Activated T-helper 1 cell treated with anti-CD3 and anti-CD28 coated beads, Interleukin-12 subunit alpha, Interleukin-12 subunit beta, Interleukin-2, Interleukin-4 antibody, amounts not matched to agents 30 ng/mL and 10 ng/mL and 1 ng/mL, durations not matched to agents 14 hours and 24 hours and 36 hours (primary cell): ENCODE measurements at regions not wholly inside any gene's neighbourhood (a gene's known extent, or its start where the extent isn't known, plus 50 kb on each side); places are given as distances from the start of the nearest gene placed in this dataset.

ENCODE experiments used
- DNase-seq: peaks from one replicate; pipeline ENCODE4 v3.0.0; 2021; ENCODE audit warnings: low spot score
- H3K27ac Mint-ChIP-seq: one replicate; pipeline ENCODE4 v1.8.0; 2021; ENCODE audit warnings: mild to moderate bottlenecking, mixed read lengths
- H3K27me3 Mint-ChIP-seq: one replicate; pipeline ENCODE4 v1.8.0; 2022; ENCODE audit warnings: mild to moderate bottlenecking, moderate library complexity, mixed read lengths; ENCODE audit not compliant: insufficient read depth
- H3K36me3 Mint-ChIP-seq: one replicate; pipeline ENCODE4 v1.8.0; 2021; ENCODE audit warnings: low read depth, mixed read lengths
- H3K4me1 Mint-ChIP-seq: one replicate; pipeline ENCODE4 v1.8.0; 2021; ENCODE audit warnings: low read depth, mixed read lengths
- H3K4me3 Mint-ChIP-seq: one replicate; pipeline ENCODE4 v1.8.0; 2021; ENCODE audit warnings: mild to moderate bottlenecking, moderate library complexity, mixed read lengths
- H3K9me3 Mint-ChIP-seq: one replicate; pipeline ENCODE4 v1.8.0; 2021; ENCODE audit warnings: mixed read lengths
- intact Hi-C: fragments of 100-400 bp; cut with micrococcal nuclease; formaldehyde crosslinking; loops from one replicate; pipeline ENCODE4 v1.15.1; 2024

DNA sequence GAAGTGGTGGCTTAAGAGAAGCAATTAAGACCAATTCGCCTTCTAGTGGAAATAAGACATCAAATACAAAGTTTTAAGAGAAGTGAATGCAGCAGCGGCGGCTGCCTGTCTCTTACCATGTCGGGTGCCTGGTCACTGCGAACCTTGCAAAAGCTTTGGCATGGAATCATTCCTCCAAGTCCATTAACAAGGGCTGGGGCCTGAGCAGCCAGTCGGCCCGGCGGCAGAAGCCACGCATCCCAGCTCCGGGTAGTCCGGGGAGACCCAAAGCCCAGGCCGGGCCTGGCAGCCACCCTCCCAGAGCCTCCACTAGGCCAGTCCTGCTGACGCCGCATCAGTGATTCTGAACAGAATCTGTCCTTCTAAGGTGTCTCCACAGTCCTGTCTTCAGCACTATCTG, 321.0 kb downstream of the TMEM121 start:
- H3K27me3 Mint-ChIP-seq, result peaks cover 2% of the 10 kb centered on the region
- H3K4me1 Mint-ChIP-seq, result no peaks in the 10 kb centered on the region
- intact Hi-C loops, result no loop called here
- H3K9me3 Mint-ChIP-seq, result no peaks in the 10 kb centered on the region
- no peaks in the 10 kb centered on the region for H3K36me3 Mint-ChIP-seq
- DNase-seq, result no peak
- no peak overlapping the region for H3K27ac Mint-ChIP-seq
- no peak overlapping the region for H3K4me3 Mint-ChIP-seq

DNA sequence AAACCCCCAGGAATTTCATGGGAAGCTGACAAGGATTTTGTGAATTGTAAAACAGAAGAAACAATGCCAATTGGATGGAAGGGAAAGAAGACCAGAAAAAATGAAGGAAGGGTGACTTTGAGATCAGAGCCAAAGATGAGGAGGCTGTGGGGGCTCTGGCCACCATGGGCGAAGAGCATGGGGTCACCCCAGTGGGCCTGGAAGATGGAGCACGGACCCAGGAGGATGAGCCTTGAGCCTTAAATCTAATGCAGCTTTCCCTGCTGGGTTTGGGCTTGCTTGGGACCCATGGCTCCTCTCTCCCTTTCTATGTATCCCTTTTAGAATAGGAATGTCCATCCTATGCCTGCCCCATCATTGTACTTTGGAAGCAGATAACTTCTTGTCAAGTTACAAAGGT, 322.2 kb downstream of the TMEM121 start:
- Mint-ChIP-seq H3K27me3 (no peaks in the 10 kb centered on the region), H3K9me3 (no peaks in the 10 kb centered on the region), H3K4me1 (no peaks in the 10 kb centered on the region), H3K4me3 (no peak overlapping the region), H3K36me3 (peaks cover 2% of the 10 kb centered on the region), H3K27ac (peak overlapping the region; percentile 19)
- DNase-seq, result no peak
- intact Hi-C loops, result no loop called here

DNA sequence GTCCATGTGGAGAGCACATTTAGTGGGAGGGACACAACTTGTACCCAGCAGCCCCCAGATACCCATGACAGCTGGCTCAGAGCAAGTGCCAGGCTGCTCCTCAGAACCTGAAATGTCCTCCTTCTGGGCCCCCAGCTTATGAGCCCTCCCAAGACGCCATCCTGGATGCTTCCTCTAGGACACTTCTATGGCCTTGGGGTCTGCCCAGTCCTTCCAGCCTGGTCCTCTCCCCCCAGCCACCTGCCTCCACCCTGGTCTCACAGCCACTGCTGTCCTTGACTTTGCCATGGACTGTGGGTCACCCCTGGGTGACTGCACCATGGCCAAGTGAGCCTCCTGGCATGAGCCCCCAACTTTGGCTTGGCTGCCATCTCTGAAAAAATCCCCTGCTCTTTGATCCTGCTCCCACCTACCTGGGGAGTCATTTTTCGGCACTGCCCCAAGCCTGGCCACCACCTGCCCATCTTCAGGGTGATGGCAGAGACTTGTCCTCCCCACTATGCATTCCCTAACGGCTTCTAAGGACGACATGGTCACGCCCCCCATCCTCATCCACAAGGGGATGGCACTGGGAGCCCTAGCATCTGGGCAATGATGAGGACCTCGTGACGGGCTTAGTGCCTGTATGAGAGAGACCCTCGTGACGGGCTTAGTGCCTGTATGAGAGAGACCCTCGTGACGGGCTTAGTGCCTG, 323.7 kb downstream of the TMEM121 start:
- intact Hi-C loops, result no loop called here
- Mint-ChIP-seq H3K27me3 (no peaks in the 10 kb centered on the region), H3K4me1 (no peaks in the 10 kb centered on the region), H3K36me3 (peaks cover 7% of the 10 kb centered on the region), H3K27ac (no peak overlapping the region), H3K4me3 (no peak overlapping the region), H3K9me3 (no peaks in the 10 kb centered on the region)
- DNase-seq, result no peak

DNA sequence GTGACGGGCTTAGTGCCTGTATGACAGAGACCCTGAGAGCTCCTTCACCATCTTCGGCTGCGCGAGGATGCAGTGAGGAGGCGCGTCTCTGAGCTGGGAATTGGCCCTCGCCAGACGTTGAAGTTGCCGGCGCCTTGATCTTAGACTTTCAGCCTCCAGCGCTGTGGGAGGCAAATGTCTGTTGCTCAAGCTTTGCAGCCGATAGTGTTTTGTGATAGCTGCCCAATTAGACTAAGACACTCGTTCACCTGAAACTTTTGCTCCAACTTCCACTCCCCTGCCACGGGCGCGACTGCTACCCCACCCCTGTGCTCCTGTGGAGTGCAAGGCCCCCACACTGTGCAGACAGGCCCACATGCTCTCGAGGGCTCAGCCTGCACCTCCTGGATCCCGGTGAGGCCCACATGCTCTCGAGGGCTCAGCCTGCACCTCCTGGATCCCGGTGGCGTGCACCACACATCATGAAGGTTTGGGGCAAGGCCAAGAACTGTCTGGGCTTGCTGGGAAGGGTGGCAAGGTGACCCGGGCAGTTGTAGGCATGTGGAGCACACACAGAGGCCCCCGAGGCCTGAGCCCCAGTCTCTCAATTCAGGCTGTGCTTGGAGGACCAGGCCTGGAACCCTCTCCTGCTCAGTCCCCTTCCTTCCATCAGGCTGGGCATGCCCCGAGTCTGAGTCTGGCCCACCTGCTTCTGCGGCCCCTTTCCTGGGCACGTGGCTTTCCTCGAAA, 324.6 kb downstream of the TMEM121 start:
- Mint-ChIP-seq H3K27ac (no peak overlapping the region), H3K9me3 (no peaks in the 10 kb centered on the region), H3K4me1 (no peaks in the 10 kb centered on the region), H3K36me3 (peaks cover 7% of the 10 kb centered on the region), H3K4me3 (no peak overlapping the region), H3K27me3 (no peaks in the 10 kb centered on the region)
- DNase-seq, result no peak
- intact Hi-C loops, result no loop called here

DNA sequence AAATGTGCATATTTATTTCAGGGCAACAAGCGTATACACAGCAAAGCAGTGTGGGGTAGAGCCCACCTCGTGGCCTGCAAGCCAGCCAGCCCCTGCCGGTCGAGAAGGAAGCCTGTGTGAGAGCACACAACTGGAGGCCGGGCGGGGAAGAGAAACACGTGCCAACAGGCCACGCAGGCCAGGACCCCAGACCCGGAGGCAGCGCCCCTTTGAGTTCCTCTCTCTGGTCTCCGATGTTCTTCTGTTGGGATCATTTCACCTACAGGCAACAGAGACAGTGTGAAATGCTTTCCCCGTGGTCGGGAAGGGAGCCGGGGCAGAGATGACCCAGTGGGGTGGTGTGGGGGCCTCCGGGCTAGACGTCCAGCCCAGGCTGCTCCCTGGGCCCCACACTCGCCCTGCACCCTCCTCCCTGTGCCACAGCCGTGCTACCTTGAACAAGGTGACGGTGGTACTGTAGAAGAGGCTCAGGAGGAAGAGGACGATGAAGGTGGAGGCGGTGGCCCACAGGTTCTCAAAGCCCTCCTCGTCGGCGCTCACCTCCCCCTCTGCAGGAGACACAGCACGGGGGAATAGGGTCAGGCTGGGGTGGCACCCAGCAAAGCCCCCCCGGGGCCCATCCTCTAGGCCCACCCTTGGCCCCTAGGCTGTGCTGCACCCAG, 325.5 kb downstream of the TMEM121 start:
- Mint-ChIP-seq H3K36me3 (peaks cover 7% of the 10 kb centered on the region), H3K9me3 (no peaks in the 10 kb centered on the region), H3K4me1 (peaks cover 5% of the 10 kb centered on the region), H3K27ac (no peak overlapping the region), H3K4me3 (no peak overlapping the region), H3K27me3 (no peaks in the 10 kb centered on the region)
- intact Hi-C loops, result no loop called here
- DNase-seq, result no peak

DNA sequence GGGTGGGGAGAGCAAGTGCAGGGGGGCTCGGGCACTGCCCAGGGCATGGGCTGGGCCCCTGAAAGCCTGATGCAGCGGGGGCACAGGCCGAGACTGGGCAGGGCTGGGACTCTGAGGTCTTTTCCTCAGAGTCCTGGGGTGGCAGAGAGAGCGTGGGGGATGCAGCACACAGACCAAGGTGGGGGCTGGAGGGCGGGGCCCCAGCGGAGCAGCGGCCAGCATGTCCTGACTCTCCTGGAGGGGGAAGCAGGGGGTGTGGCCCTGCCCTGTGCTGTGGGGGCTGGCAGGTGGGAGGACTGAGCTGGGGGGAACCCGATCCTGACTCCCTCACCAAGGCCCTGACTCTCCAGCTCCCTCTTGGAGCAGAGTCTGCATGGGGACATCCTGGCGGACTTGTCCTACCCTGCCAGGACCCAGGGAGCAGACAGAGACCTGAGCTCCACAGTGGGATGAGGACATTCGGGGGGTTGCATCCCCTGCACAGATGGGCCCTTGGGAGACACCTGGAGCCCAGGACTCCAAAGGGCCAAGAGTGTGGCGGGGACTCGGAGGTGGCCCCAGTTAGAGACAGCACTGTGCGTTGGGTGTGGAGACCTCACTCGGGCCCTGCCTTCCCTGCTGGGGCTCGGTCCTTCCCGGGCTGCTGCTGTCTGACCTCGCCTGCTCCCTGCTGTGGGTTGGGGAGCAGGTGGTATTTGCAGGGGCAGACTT, 326.1 kb downstream of the TMEM121 start:
- Mint-ChIP-seq H3K27me3 (no peaks in the 10 kb centered on the region), H3K27ac (no peak overlapping the region), H3K4me3 (no peak overlapping the region), H3K9me3 (no peaks in the 10 kb centered on the region), H3K4me1 (peaks cover 6% of the 10 kb centered on the region), H3K36me3 (peaks cover 7% of the 10 kb centered on the region)
- DNase-seq, result no peak
- intact Hi-C loops, result no loop called here

DNA sequence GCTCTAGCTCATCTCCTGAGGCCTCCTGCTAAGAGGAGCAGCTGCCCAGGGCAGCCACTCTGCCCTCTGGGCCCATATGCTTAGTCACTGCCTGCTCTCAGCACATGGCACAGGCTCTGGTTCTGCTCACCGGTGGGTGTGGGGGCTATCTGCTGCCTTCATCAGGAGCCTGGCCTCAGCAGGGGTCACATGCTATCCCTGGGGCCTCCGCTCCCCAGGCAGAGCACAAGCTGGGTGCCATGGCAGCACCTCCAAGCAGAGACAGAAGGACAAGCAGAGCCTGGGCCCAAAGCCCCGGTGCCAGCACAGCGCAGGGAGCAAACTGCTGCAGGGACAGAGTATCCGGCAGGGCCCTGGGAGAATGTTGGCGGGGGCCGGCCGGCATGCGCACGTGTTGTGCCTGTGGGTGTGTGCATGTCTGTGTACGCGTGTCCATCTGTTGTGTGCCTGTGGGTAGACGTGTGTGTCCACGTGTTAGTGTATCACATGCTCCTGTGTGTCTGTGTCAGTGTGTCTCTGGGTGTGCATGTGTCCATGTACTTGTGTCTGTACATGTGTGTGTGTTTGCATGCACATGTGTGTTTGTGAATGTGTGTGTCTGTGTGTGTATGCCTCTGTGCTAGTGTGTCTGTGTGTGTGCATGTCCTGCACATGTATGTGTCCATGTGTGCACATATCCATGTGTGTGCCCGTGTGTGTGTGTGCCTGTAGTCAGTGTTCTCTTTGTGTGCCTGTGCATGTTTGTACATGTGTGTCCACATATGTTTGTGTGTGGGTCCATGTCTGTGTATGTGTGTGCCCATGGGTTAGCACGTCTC, 326.9 kb downstream of the TMEM121 start:
- no peak for DNase-seq
- H3K4me3 Mint-ChIP-seq, result no peak overlapping the region
- H3K9me3 Mint-ChIP-seq, result no peaks in the 10 kb centered on the region
- intact Hi-C loops, result no loop called here
- H3K27me3 Mint-ChIP-seq, result no peaks in the 10 kb centered on the region
- H3K4me1 Mint-ChIP-seq, result peaks cover 7% of the 10 kb centered on the region
- peaks cover 7% of the 10 kb centered on the region for H3K36me3 Mint-ChIP-seq
- no peak overlapping the region for H3K27ac Mint-ChIP-seq

DNA sequence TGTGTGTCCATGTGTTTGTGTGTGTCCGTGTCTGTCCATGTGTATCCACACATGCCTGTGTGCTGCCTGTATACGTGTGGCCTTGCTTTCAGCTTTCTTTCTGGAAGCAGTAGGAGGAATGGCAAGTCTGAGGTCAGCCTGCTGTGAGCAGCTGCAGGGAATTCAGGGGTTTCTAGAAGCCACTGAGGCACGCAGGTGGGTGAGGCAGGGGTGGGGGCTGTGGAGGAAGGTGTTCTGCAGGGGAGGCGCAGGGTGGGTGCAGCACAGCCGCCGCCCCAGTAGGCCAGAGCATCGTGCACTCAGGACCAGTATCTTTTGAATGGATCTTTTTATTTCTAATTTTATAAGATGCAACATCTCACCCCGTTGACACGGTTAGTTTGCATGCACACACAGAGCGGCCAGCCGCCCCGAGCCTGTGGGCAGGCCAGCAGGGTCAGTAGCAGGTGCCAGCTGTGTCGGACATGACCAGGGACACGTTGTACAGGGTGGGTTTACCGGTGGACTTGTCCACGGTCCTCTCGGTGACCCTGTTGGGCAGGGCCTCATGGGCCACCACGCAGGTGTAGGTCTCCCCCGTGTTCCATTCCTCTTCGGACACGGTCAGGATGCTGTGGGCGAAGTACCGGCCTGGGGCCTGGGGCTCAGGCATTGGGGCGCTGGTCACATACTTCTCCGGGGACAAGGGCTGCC, 327.7 kb downstream of the TMEM121 start:
- DNase-seq, result no peak
- H3K36me3 Mint-ChIP-seq, result peaks cover 7% of the 10 kb centered on the region
- H3K27ac Mint-ChIP-seq, result no peak overlapping the region

DNA sequence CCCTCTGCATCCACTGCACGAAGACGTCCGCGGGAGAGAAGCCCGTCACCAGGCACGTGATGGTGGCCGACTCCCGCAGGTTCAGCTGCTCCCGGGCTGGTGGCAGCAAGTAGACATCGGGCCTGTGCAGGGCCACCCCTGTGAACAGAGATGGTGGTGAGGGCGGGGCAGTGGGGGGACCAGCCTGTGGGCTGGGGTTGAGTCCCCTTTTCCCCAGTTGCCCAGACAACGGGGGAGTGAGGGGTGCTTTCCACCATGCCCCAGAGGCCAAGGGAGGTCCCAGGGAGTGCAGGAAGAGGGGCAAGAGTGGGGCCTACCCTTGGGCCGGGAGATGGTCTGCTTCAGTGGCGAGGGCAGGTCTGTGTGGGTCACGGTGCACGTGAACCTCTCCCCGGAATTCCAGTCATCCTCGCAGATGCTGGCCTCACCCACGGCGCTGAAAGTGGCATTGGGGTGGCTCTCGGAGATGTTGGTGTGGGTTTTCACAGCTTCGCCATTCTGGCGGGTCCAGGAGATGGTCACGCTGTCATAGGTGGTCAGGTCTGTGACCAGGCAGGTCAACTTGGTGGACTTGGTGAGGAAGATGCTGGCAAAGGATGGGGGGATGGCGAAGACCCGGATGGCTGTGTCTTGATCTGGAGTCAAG, 328.3 kb downstream of the TMEM121 start:
- DNase-seq, result no peak
- Mint-ChIP-seq H3K27ac (no peak overlapping the region), H3K4me3 (no peak overlapping the region), H3K27me3 (no peaks in the 10 kb centered on the region), H3K4me1 (peaks cover 13% of the 10 kb centered on the region), H3K9me3 (no peaks in the 10 kb centered on the region), H3K36me3 (peaks cover 7% of the 10 kb centered on the region)
- intact Hi-C loops, result no loop called here

More for the DNA sequence above, 327.7 kb downstream of the TMEM121 start:
- peaks cover 13% of the 10 kb centered on the region for H3K4me1 Mint-ChIP-seq
- H3K4me3 Mint-ChIP-seq, result no peak overlapping the region
- no peaks in the 10 kb centered on the region for H3K9me3 Mint-ChIP-seq
- intact Hi-C loops, result no loop called here
- no peaks in the 10 kb centered on the region for H3K27me3 Mint-ChIP-seq

DNA sequence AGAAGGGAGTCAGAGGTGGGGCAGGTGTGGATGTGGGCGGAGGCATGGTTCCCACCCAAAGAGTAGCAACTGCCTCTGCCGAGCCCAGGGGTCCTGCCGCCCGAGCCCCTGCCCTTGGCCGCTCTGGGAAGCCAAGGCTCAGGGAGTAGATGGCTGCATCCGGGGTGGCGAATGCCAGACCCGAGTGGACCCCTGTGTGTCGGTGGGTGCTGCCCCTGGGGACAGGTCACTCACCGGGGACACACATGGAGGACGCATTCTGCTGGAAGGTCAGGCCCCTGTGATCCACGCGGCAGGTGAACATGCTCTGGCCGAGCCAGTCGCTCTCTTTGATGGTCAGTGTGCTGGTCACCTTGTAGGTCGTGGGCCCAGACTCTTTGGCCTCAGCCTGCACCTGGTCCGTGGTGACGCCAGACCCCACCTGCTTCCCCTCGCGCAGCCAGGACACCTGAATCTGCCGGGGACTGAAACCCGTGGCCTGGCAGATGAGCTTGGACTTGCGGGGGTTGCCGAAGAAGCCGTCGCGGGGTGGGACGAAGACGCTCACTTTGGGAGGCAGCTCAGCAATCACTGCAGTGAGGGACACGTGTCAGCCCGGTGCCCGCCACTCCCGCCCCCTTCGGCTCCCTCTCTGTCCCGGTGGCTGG, 329.0 kb downstream of the TMEM121 start:
- Mint-ChIP-seq H3K36me3 (peaks cover 7% of the 10 kb centered on the region), H3K4me1 (peaks cover 18% of the 10 kb centered on the region), H3K27me3 (no peaks in the 10 kb centered on the region), H3K9me3 (no peaks in the 10 kb centered on the region), H3K4me3 (no peak overlapping the region), H3K27ac (no peak overlapping the region)
- intact Hi-C loops, result no loop called here
- no peak for DNase-seq

DNA sequence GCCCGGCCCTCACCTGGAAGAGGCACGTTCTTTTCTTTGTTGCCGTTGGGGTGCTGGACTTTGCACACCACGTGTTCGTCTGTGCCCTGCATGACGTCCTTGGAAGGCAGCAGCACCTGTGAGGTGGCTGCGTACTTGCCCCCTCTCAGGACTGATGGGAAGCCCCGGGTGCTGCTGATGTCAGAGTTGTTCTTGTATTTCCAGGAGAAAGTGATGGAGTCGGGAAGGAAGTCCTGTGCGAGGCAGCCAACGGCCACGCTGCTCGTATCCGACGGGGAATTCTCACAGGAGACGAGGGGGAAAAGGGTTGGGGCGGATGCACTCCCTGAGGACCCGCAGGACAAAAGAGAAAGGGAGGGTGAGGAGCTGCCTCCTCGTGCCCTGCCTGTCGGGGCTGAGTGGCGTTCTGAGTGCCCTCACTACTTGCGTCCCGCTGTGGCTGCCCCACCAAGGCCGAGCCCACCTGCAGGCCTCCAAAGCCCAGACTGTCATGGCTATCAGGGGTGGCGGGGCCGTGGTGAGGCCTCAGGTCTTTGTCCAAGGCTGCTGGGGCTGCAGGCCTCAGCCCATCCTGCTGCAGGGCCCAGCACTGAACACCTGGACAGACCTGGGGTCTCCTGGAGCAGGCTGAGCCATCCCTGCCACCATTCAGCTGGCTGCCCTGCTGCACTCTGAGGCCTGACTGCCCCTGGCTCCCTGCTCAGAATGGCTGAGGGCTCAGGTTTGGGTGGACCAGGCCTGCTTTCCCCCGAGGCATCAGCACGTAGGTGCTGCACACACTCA, 329.7 kb downstream of the TMEM121 start:
- H3K36me3 Mint-ChIP-seq, result peaks cover 7% of the 10 kb centered on the region
- no peaks in the 10 kb centered on the region for H3K9me3 Mint-ChIP-seq
- H3K4me3 Mint-ChIP-seq, result peak overlapping the region; percentile 33
- intact Hi-C loops, result no loop called here
- H3K27ac Mint-ChIP-seq, result peak overlapping the region; percentile 82
- peaks cover 25% of the 10 kb centered on the region for H3K4me1 Mint-ChIP-seq
- no peak for DNase-seq
- H3K27me3 Mint-ChIP-seq, result no peaks in the 10 kb centered on the region
